HG02759 (cell line): ENCODE measurements at regions not wholly inside any gene's neighbourhood (a gene's known extent, or its start where the extent isn't known, plus 50 kb on each side); places are given as distances from the start of the nearest gene placed in this dataset.
A peak's percentile ranks its signal among the peaks of the same experiment; 100 is the strongest.

Experiments
- ATAC-seq: cut with Tn5 transposase; IDR thresholded peaks from one replicate; pipeline ENCODE4 v1.9.1; 2021; ENCODE audit warnings: mild to moderate bottlenecking, moderate library complexity; ENCODE audit not compliant: unreplicated experiment

DNA sequence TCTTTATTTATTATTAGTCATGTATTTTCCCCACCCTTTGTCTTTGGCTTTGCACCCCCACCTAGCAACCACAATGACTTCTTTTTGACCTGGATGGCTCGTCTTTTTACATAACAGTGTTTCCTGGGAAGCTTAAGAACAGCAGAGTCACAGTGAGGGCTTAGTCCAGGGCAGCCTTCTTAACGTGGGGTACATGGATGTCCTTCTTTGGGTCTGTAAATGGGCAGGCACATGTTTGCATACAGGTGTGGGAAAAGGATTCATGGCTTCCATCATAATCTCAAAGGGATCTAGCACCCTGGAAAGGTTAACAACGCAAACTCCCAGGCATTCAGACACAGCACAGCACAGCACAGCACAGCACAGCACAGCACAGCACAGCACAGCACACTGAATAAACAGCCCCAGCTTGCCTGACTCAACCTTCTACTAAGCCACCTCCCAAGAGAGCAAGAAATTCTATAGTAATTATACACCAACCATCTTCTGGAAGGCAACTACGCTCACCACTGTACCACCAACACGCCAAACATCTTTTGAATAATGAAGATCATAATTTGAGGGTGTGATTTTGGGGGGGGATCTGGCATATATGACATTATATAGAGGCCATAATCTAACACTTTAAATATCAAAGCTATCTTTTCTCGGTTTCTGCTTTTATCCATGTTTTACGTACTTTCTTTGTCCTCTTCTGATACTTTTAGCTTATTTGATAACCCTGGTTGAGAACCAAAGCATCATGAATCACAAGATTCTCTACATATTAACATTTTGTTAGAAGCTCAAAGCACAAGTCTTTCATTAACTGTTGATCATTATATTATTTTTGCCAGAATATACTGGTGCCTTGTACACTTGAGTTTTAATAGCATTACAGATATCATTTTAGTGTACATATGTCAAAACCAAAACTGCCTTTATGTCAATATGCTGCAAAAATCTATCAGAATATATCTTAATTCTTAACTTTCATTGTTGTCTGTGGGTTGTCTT, 177.2 kb upstream of the KLF14 start:
- ATAC-seq: no peak

DNA sequence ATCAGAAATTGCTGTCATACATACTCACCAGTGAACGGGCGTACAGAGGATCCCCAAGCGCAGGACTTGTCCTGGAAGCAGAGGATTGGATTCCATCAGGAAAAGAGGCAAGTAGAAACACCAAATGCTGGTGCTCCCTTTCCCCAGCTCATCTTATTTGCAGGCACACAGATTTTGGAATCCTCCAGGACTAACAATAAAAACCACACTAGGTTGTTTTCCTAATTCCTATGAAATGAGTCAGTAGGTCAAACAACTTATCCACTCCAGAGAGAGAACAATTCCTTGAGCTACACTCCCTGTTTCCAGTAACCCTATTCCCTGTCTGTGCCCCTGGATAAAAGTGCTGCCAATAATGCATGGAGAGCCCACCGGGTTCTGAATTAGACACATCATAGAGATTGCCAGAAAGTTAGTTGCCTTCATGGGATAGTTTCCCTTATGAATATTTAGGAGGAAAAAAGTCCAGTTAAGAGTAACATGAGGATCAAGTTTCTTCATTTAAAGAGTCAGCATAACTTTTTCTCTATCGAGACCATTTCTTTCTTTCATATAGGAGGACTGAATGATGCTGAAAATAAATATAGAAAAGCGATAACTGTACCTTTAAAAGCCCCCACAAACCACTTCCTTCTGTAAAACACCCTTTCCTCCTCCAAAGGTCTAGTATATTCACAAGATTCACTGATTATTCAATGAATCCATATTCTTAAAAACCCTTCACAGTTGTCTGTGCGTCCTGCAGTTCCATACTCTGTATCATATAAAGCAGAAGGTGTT, 178.3 kb upstream of the KLF14 start:
- ATAC-seq: no peak

DNA sequence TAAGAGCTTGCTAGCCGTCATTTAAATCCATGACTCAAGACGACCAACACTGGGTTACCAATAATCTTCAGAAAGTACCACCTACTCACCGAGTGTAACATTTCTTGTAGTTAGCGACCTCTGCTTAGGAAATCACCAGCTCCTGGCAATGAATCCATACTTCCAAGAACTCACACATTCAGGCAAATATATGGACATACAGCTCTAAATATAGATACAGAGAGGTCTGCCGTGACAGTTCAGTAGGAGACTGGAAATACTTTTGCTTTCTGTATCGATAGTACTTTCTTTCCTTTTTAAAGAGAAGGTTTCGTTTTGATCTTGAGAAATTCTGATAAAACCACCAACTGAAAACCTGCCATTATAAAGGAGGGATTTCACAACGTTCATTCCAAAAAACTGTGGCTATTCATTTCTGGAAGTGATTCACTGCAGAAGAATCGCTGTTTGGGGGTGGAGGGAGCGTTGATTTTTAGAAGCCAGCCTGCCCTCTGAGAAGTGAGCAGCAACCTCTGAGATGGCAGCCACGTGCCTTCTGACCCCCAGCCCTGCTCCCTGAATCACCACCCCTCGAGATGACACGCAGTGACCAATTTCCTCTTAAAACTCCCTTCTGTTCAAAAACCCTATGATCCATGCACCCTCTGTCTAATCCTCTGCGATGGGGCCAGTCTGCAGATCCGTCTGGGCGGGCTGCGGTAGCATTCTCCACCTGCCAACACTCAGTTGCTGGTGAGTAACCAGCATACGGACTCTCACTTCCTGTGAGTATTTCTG, 179.0 kb upstream of the KLF14 start:
- ATAC-seq: peak; percentile 93

DNA sequence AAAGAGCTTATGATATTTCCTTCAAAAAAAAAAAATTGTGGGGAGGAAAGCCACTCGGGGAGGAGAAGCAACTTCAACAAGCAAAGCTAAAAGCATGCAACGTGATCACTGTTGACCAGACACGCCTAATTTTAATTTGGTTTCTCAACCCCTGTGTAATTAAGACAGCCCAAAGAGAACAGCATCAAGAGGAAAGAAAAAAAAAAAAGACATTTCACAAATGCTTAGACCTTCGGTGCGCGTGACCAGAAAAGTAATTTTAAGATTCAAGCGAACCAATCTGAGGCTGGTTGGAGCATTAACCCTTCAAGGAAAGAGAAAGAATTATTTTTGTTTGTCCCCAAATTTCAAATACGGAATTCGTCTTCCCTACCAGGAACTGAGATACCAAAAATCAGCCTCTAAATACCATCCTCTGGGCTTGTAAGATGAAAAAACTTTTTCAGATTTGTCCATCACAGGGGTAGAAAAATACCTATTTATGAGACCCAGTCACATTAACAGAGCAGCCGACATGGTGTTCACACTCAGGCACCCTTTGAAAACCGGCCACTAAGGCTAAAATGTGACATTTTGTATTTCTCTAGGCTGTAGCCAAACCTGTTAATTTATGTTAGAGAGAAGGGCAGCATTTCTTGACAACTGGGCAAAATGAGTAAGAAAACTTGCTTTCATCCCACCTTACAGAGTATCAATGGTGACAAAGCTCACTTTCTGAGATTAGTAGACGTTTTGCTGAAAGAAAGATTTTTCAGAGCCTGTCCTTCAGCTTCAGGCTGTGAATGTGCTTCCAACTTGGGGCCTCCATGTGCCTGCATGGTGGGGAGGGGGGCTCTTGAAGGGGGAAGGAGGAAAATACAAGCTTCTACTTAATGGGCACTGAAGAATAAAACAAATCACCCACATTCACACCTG, 179.9 kb upstream of the KLF14 start:
- no peak for ATAC-seq

DNA sequence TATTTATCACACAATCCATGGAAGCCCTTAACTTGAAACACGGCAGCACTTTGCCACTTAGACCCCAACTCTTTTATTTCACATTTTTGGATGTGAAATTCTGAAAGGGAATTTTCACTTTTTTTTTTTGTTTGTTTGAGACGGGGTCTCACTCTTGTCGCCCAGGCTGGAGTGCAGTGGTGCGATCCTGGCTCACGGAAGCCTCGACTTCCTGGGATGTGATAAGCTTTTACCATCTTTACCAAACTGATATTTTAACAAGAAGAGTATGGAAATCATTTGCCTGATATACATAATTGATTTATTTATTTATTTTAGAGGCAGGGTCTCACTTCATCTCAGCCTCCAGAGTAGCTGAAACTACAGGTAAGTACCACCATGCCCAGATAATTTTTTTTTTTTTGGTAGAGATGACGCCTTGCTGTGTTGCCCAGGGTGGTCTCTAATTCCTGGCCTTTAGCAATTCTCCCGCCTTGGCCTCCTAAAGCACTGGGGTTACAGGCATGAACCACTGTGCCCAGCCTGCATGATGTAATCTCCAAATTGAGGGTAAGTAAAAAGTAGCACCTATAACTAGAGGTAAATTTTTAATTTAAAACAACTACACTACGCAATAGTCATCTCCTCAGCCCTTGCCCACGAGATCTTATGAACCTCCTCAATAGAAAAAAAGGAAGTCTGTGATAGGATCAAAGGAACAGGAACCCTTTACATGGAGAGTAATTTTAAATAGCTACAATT, 180.7 kb upstream of the KLF14 start:
- ATAC-seq: no peak

DNA sequence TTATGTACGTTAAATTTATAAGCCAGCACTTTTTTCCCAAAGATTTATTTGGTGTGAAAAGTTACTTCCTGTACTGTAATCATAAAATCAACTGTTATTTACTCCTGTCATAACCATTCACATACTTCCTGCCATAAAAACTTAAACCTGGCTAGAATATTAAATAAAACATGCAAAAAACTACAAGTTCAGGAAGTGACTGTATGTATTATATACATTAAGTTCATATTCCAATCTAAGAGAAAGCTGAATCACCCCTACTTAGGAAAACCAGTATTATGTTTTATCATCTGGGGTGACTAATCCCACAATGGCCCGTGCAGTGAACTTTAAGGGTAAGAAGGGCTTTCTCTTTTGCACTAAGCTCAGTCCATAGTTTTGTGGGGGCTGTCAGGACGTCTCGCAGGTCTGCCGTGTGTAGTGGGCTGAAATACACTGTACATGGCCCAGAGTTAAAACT, 183.7 kb upstream of the KLF14 start:
- ATAC-seq: no peak

DNA sequence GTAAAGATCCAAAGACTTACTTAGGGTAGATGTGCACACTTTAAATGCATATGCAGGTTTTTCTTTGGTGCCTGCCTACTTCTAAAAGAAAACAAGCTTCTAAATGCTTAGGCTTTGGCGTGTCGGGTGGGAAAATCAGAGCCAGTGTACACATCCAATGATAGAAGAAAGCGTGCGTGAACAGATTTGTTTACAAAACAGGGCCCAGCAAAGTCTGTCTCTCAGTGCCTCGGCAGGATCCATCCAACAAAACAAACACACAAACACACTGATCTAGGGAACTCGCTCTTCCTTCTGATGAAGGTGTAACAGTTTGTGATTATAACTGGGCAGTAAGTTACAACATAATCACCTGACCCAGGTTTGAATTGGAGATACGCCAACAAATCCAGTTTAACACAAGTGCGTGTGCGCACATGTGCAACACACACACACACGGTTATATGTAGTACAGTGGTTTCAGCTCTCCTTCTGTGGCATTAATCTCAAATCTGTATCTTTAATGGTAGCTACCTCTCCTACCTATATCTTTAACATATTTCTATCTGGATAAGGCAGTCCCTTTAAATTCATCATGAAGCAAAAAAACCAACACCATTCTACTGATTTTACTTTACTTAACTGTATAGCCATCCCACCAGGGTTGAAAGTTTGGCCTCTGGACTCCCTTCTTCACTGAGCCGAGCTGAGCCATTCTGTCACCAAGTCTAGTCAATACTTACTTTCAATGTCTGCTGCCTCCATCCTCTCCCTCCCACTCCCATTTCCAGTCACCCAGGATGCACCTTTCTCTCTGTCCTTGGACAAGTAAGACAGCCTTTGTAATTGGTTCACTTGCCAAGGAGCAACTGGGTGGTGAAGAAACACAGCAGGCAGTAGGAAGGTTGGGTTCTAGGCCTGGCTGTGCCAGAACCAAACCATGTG, 184.4 kb upstream of the KLF14 start:
- no peak for ATAC-seq

DNA sequence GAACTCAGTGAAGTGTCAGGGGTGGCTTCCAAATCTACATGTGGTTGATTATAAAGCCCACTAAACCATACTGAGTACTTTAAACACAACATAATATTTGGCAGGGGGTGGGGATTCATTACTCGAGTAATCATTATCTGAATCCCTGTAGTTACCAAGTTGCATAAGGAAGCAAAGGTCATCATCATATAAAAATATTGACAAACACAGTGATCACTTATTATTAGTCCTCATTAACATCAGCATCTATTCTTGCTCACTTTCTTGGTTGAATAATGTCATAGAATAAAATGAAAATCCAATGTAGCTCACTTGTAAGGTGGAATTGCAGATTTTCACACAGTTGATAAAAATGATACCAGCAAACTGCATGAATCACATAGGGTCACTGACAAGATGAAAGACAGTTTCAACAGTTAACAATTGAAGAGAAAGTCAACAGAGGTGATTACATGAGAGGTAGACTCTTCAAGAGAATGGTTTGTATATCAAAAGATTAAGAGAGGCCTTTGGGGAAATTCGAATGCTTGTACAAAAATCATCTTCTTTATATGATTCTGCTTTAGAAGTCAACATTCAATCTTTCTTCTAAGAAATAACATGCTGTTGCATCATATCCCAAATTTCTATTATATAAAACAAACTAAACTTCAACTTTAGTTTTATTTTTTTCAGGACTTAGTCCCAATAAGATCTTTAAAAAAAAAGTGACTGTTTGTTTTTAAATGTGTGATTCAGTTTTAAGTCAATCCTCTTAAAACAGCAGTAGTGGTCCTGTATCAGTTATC, 185.5 kb upstream of the KLF14 start:
- ATAC-seq: no peak

DNA sequence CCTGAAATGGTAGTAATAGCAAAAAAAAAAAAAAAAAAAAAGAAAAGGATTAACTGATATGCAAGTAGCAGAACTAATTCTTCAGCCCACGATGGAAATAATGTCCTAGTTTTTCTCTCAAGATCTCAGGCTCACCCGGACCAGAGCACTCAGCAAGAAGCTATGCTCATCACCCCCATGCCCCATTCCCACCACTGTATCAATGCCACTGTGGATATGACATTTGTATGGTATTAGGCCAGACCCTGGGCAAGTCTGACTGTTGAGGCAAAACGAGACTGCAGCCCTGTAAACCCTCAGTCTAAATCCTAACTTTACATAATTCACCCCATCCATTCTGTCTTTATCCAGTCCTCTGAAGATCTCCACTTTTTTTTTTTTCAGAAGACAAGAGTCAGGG, 186.1 kb upstream of the KLF14 start:
- no peak for ATAC-seq

DNA sequence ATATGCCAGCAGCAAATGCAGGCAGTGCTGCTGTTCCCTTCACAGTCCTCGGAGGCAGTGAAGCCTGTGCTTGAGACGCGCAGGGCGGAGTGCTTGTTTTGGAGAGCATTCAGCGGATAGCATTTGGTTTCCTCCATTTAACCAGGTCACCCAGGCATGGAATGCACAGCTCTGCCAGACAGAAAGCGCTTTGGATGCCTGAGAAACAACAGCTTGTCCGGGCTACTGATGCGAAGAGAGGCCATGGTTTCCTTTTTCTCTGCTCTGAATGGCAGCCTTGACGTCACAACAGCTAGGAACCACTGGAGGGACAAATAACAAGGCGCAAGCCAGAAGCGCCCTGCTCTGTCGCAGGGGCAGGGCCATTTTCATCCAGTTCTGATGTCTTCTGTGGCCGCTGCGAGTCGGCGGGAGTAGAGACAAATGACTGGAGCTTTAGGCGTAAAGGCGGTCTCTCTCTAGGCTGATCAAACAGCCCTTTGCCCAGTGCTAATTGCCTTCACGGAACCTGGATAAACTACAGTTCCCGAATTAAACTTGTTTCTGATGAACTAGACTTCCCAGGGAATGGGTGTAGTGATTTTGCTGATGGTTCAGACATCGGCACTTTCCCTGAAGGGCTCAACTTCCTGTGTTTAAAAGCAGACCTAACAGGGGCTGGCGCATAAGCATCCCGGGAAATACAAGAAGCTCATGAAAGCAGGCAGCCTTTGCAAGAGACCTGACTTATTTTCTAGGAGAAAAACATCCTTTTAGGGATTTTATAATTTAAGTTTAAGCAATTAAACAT, 187.6 kb upstream of the KLF14 start:
- ATAC-seq: no peak

DNA sequence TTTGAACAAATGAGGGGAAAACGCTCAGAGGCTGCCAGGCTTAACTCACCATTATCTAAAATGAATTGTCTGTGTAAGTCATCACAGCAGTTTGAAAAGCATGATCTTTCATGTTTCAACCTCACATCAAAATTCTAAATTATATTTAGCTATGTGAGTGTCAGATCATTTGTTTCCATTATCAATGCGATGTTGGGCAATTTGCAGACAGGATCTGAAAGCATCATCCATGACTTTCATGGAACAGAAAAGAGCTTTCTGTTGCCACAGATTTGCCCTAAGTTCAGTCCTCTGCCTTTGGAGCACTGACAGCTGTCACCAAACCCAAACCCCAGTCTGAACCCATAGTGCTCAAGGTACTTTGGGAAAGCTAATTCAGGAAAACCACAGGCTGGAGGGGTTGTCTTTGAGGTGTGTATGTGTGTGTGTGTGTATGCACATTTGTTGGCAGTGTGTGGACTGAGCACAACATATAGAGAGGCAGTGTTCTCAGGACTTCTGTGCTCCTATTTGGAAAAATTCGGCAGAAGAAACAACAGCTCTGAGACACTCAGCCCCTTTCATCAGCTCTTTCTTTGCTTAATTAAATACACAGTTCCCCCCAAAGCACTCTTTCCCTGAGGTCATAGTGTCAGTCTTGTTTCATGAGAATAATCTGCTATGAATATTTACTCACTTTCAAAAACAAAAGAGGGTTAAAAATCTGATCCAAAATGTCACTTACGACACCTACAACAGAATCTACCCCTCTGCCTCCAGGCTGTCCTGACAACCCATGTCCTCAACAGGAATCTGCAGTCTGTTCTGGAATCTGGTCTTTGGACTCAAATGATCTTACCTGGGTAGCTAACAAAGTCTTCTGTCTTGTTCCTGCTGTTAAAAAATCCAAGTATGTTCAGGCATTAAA, 188.5 kb upstream of the KLF14 start:
- no peak for ATAC-seq

DNA sequence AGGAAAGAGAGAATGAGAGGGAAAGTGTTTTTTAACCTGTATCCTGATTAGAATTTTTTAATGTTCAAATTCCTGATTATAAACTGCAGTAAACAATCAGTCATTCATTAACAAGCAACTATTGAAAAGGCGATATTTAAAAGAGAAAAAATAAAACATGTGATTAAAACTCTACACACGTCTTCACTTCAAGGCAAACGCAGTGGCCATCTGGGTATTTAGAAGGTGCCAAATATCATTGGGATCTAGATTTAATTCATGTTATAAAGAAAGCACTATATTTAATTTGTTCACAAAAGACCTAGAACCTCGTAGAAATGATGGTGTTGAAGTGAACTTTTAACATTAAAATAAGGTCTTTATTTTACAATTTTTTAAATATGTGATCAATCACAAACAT, 189.4 kb upstream of the KLF14 start:
- no peak for ATAC-seq

DNA sequence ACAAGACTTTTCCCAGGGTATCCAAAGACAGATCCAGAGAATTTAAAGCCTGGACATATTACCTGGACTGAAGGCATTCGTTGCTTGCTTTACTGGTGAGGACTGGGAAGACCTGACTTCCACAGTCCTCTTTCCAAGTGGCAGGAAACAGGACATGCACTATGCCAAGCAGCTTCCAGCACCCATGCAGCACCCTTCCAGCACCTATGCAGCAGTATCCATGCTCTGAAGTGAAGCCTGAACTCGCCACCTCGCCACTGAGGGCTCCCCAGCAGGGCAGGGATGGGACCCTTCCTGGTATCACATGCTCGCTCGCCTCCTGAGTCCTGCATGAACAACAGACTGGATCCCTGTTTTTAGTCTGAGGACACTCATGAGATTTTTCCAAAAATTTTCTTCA, 189.9 kb upstream of the KLF14 start:
- ATAC-seq: no peak

DNA sequence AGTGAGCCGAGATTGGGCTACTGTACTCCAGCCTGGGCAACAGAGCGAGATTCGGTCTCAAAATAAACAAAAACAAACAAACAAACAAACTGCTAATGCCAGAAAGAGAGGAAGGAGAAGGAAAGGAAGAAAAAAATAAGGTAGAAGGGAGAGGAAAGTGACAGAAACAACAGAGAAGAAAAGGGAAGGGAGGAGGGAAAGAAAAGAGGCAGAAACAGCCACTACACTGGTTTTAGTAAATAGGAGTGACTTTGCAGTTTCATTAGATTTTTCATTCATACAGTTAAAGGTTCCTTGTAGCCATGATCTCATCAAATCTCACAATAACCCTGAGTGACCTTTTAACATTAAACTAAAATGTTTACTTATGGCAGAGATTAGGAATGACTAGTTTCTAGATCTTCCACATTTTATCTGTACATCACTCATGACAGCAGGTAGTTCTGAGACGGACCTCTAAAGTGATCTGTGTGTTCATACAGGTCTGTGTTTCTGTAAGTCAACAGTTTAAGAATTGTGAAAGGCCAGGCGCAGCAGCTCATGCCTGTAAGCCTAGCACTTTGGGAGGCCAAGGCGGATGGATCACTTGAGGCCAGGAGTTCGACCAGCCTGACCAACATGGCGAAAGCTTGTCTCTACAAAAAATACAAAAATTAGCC, 191.3 kb upstream of the KLF14 start:
- ATAC-seq: no peak

DNA sequence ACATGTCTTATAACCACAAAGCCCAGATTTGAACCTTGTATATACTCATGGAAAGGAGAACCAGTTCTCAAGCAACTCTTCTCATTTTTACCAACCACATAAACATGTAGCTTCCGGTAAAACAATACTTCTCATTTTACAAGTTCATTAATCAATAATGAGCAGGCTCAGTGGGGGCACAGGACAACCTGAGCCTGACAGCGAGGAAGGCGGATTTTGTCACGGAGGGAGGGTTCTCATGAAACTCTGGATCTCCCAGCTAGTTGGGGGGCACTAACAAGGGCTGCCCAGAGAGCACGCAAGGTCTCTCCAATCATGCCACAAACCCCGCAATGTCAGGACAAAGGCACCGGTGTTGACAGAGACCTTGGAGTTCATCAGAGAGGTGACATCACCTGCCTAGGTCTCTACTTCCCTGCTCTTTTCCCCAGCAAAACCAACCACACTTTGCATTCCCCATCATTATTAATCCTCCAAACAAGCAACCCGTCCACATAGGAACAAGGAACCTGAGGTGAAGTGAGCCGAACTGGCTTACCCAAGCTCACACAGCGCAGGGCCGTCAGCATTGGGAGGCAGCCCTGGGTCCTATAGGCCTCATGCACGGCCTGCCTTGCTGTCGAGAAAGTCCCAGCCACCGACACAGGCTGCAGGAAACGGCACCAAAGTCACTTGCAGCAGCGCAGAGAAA, 192.1 kb upstream of the KLF14 start:
- peak; percentile 52 for ATAC-seq
